GM10248 (cell line): ENCODE measurements at regions not wholly inside any gene's neighbourhood (a gene's known extent, or its start where the extent isn't known, plus 50 kb on each side); places are given as distances from the start of the nearest gene placed in this dataset.

ENCODE experiments used
- CTCF ChIA-PET: fragments of 300-600 bp; sonication (Branson Sonifier 250); formaldehyde crosslinking; extraction: SDS; loops from one replicate; lab custom pipeline; 2021; ENCODE audit warnings: antibody characterized with exemption; lab: Yijun Ruan, JAX
- POLR2A ChIA-PET: fragments of 350-650 bp; sonication (Branson Sonifier 250); formaldehyde crosslinking; extraction: SDS; loops from one replicate; lab custom pipeline; 2020; ENCODE audit warnings: antibody characterized with exemption; lab: Yijun Ruan, JAX
- DNase-seq: peaks from one replicate; pipeline ENCODE4 v3.0.0; 2012; ENCODE audit errors: extremely low spot score
- TF ChIP-seq, protein P1 (sequence below): IDR thresholded peaks from 2 replicates; pipeline ENCODE4 v1.5.1; 2012; ENCODE audit warnings: mild to moderate bottlenecking, low read depth; ENCODE audit errors: extremely low read depth, missing control alignments, control extremely low read depth

DNA sequence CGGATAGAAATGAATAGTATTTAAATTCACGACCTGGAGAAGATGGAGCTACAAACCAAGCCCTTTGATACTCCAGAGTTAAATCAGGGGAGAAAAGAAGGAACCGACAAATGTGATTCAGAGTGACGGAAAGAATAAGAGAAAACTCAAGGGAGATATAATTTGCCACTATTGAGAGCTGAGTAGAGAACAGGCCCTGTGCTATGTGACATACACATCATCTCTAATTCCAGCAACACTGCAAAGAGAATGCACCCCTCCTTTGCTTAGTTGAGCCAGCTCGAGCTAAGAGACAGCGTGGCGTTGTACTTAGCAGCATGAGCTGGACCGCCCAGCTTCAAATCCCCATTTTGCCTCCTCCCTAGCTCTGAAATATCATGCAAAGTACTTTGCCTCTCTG, 266.4 kb upstream of the TENM3 start:
- POLR2A ChIA-PET, result no interaction called here
- DNase-seq, result no peak
- TF ChIP-seq, protein P1, sequence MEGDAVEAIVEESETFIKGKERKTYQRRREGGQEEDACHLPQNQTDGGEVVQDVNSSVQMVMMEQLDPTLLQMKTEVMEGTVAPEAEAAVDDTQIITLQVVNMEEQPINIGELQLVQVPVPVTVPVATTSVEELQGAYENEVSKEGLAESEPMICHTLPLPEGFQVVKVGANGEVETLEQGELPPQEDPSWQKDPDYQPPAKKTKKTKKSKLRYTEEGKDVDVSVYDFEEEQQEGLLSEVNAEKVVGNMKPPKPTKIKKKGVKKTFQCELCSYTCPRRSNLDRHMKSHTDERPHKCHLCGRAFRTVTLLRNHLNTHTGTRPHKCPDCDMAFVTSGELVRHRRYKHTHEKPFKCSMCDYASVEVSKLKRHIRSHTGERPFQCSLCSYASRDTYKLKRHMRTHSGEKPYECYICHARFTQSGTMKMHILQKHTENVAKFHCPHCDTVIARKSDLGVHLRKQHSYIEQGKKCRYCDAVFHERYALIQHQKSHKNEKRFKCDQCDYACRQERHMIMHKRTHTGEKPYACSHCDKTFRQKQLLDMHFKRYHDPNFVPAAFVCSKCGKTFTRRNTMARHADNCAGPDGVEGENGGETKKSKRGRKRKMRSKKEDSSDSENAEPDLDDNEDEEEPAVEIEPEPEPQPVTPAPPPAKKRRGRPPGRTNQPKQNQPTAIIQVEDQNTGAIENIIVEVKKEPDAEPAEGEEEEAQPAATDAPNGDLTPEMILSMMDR, result no peak
- CTCF ChIA-PET, result interaction anchor here (0.8 kb wide), 1 partner anchor 11 kb away, joined by 3 read pairs; no protein-coding TSS in a partner anchor

DNA sequence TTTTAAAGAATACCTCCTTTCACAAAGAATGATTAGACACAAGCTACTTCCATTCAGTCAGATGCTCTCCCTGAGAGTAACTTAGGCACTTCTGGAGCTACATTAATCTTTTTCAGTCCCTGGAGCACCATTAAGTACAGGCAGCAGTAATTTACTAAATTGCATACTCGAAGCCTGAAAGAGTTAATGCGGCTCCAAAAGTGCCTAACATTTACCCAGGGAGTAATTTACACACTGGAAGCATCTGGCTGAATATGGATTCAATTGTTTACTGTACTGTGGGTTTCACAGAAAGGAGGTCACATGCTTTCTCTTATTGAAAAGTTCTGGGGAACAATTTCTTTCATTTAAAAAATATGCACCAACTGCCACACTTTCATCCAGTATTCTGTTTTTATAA, 260.8 kb upstream of the TENM3 start:
- POLR2A ChIA-PET, result no interaction called here
- DNase-seq, result no peak
- TF ChIP-seq, protein P1, result no peak
- CTCF ChIA-PET, result no interaction called here

DNA sequence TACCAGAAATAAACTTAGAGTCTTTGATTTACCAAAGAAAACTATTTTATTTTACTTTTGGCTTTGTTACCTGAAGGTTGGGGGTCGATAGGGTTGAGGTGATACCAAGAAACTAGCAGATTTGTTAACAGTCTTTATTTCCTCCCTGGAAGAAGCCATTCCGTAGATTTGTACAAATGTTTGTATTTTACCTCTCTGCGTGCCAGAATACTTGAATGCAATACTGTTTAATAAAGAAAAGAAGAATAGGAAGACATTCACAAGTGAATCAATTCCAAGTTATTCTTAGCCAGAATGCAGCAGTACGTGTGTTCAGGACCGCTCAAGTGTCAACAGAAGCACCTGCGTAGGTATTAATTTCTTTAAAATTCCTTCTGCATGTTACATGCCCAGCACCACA, 260.3 kb upstream of the TENM3 start:
- DNase-seq, result no peak
- ChIA-PET POLR2A (no interaction called here), CTCF (interaction anchor here (0.5 kb wide), 1 partner anchor 106 kb away, joined by 4 read pairs; no protein-coding TSS in a partner anchor)
- TF ChIP-seq, protein P1, result no peak

DNA sequence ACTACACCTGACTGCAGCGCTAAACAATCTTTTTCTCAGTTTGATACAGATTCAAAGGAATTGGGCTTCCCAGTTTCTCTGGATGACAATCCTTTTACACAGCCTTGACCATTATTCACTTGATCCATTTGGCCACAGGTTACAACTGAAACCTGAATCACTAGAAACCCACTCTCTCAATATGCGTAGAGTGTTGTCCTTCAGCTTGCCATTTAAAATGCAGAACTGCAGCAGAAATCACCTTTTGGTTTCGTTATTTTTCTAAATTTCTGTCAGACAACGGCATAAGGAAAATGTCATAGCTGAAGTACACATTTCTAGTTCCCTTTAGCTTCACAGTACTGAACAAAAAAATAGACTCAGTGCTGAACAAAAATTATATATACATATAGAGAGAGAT, 255.8 kb upstream of the TENM3 start:
- POLR2A ChIA-PET, result no interaction called here
- CTCF ChIA-PET, result interaction anchor here (0.7 to 0.8 kb wide), 2 partner anchors 11 to 35 kb away, joined by 3 read pairs; no protein-coding TSS in a partner anchor
- no peak for DNase-seq
- TF ChIP-seq, protein P1, result no peak

DNA sequence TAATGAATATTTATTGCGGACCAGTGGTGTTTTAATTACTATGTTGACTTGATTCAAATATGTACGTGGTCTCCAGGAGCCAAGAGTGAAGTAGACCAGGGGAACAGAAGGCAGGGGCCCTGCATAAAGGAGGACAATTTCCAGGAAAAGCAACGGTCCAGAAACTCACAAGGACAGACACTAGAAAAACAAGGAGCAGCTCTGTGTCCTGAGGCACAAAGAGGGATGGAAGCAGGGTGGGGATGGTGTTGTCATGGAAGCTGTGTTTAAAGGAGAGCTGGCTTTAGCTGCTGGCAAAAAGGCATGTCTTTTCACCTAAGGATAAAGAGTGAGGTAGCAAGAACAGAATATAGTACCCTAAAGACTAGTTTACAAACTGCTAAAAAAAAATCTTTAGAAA, 254.1 kb upstream of the TENM3 start:
- CTCF ChIA-PET, result interaction anchor here (1.5 kb wide), 1 partner anchor 9 kb away, joined by 6 read pairs; no protein-coding TSS in a partner anchor
- no peak for DNase-seq
- POLR2A ChIA-PET, result no interaction called here
- TF ChIP-seq, protein P1, result no peak

DNA sequence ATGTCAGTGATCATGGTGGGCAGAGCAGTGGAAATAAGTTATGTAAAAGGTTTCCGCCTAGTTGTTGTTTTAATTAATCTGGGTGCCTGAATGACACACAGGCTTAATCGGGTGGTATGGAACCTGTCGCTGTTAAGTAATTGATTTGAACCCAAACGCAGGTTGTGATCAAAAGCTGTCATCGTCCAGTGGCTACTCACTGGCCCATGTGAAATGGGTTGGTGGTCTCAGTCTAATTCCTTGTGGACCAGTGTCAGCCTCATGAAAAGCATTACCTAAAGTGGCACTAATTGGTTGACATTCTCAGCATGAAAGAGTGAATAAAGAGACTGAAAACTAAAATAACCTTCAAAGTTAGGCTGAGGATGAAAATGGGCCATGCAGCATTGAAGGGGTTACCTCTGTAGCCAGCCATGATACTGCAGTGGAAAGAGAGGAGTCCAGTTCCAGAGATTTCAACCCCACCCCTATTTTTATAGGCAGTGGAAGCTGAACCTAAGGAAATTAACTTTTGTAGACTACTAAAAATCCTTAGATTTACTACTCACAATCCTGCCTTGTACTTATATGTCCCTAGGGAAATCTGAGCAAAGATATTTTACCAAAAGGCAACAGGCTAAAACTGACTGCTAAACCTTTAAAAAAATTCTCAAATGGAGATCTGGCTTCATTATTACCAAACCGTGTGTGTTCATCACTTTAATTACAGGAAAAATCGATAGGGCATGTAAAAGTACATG, 251.7 kb upstream of the TENM3 start:
- ChIA-PET CTCF (no interaction called here), POLR2A (no interaction called here)
- TF ChIP-seq, protein P1, result no peak
- no peak for DNase-seq
